Keratinocyte (primary cell): ENCODE measurements at regions not wholly inside any gene's neighbourhood (a gene's known extent, or its start where the extent isn't known, plus 50 kb on each side); places are given as distances from the start of the nearest gene placed in this dataset.

Experiments used
- EZH2 ChIP-seq: IDR thresholded peaks from one replicate; pipeline ENCODE4 v1.6.1; 2012; ENCODE audit warnings: inconsistent platforms, mild to moderate bottlenecking, low read length, moderate library complexity
- TF ChIP-seq, protein P1 (sequence below), 3 experiments: IDR thresholded peaks in 1 of 3; conservative IDR thresholded peaks in 1 of 3; optimal IDR thresholded peaks in 1 of 3; 2 replicates in 2 of 3; 3 replicates in 1 of 3; pipeline versions ENCODE3 to v1.5.1; 2011; ENCODE audit warnings: low read length in 3 of 3, mild to moderate bottlenecking in 3 of 3, moderate library complexity in 2 of 3, control low read depth in 1 of 3, inconsistent platforms in 1 of 3; ENCODE audit not compliant: insufficient read depth in 2 of 3; ENCODE audit errors: extremely low read depth in 1 of 3

DNA sequence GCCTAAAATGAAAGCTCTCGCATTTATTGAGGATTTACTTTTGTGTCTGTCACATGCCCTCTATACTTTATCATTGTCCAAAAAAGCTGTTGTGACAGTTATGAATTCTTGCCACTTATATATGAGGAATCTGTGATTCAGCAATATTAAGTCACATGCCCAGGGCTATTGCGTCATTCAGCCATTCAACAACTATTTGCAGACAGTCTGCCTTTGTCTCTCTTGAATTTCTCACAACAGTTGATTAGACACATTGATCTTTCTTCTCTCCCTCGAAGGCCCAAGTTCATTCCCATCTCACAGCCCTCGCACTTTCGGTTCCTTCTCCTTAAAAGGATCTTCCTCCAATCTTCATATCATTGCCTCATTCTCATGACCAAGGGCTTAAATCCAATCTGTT, 342.6 kb downstream of the MZT1 start:
- TF ChIP-seq, protein P1, sequence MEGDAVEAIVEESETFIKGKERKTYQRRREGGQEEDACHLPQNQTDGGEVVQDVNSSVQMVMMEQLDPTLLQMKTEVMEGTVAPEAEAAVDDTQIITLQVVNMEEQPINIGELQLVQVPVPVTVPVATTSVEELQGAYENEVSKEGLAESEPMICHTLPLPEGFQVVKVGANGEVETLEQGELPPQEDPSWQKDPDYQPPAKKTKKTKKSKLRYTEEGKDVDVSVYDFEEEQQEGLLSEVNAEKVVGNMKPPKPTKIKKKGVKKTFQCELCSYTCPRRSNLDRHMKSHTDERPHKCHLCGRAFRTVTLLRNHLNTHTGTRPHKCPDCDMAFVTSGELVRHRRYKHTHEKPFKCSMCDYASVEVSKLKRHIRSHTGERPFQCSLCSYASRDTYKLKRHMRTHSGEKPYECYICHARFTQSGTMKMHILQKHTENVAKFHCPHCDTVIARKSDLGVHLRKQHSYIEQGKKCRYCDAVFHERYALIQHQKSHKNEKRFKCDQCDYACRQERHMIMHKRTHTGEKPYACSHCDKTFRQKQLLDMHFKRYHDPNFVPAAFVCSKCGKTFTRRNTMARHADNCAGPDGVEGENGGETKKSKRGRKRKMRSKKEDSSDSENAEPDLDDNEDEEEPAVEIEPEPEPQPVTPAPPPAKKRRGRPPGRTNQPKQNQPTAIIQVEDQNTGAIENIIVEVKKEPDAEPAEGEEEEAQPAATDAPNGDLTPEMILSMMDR (optimal IDR thresholded peaks at IDR 0.05 in 1 of 3, IDR thresholded peaks at IDR 0.05 in 1 of 3, conservative IDR thresholded peaks at IDR 0.05 in 1 of 3; ENCODE audit: extremely low read depth in 1 of 3, insufficient read depth in 2 of 3, low read length in 3 of 3): no peak
- TF ChIP-seq EZH2: no peak
